Stimulated activated CD8-positive, alpha-beta memory T cell treated with anti-CD3 and anti-CD28 coated beads, Interleukin-4, amount 100 ng/mL, for 48 hours (primary cell): ENCODE measurements at regions not wholly inside any gene's neighbourhood (a gene's known extent, or its start where the extent isn't known, plus 50 kb on each side); places are given as distances from the start of the nearest gene placed in this dataset.

Source experiments
- DNase-seq: peaks from one replicate; pipeline ENCODE4 v3.0.0-alpha.2; 2020

- no peak for DNase-seq
These were observed 72.3 kb upstream of the NAALADL2 start for GRCh38 chr3:174786825-174787224.

- DNase-seq, result no peak
These were observed 68.0 kb upstream of the NAALADL2 start for GRCh38 chr3:174791161-174791560.

GRCh38 chr3:174792864-174793263, 66.3 kb upstream of the NAALADL2 start:
- no peak for DNase-seq
